Kidney (tissue), 13 donors: ENCODE measurements at regions not wholly inside any gene's neighbourhood (a gene's known extent, or its start where the extent isn't known, plus 50 kb on each side); places are given as distances from the start of the nearest gene placed in this dataset.

ENCODE experiments used
- DNase-seq, 5 donors: peaks; one replicate each; pipeline ENCODE4 v3.0.0-alpha.2; 2013 to 2020
- FAIRE-seq: peaks from 2 replicates; lab custom pipeline; 2012; peaks lifted over from hg19 to GRCh38; lab: Jason Lieb, UNC
- H3K27ac ChIP-seq, 2 donors: one replicate each; pipeline ENCODE4 v1.7.0; 2013; ENCODE audit warnings: low read depth in 2 of 2, low read length in 2 of 2, inconsistent platforms in 1 of 2
- H3K27me3 ChIP-seq: one replicate; pipeline ENCODE4 v1.7.1; 2013; ENCODE audit warnings: low read length, inconsistent platforms; ENCODE audit not compliant: control insufficient read depth, insufficient read depth
- H3K36me3 ChIP-seq, 3 donors: one replicate each; pipeline versions ENCODE4 v1.7.0 to v1.7.1; 2013; ENCODE audit warnings: low read length in 3 of 3, control low read depth in 1 of 3, inconsistent platforms in 1 of 3; ENCODE audit not compliant: insufficient read depth in 3 of 3, control insufficient read depth in 2 of 3
- H3K4me1 ChIP-seq, 3 donors: one replicate each; pipeline versions ENCODE4 v1.7.0 to v1.7.1; 2013; ENCODE audit warnings: low read length in 3 of 3, inconsistent platforms in 1 of 3, low read depth in 1 of 3; ENCODE audit not compliant: control insufficient read depth in 2 of 3, insufficient read depth in 2 of 3
- H3K4me3 ChIP-seq, 3 donors: one replicate each; pipeline versions ENCODE4 v1.7.0 to v1.8.1; 2013; ENCODE audit warnings: low read length in 3 of 3, control low read depth in 1 of 3, inconsistent platforms in 1 of 3
- H3K9ac ChIP-seq, 3 donors: one replicate each; pipeline versions ENCODE4 v1.7.0 to v1.7.1; 2013; ENCODE audit warnings: low read length in 3 of 3, control low read depth in 1 of 3, inconsistent platforms in 1 of 3
- H3K9me3 ChIP-seq, 3 donors: one replicate each; pipeline versions ENCODE4 v1.7.0 to v1.7.1; 2013; ENCODE audit warnings: low read length in 3 of 3, control low read depth in 1 of 3, inconsistent platforms in 1 of 3; ENCODE audit not compliant: control insufficient read depth in 2 of 3, insufficient read depth in 1 of 3
- intact Hi-C: fragments of 100-400 bp; cut with DNase I; formaldehyde crosslinking; loops from one replicate; pipeline ENCODE4 v1.11.1; 2022
- TF ChIP-seq, protein P1 (sequence below): IDR thresholded peaks from 3 replicates; pipeline ENCODE4 v1.5.1; 2012; ENCODE audit warnings: mild to moderate bottlenecking, moderate library complexity, borderline replicate concordance; ENCODE audit not compliant: insufficient read depth; ENCODE audit errors: extremely low read depth
- donor health status: control.
- donor health status: control.
- donor health status: control.
- donor health status: control.
- donor health status: control.
- donor health status: DM: yes; HTN: yes; CAD: no.
- donor health status: Normal renal cell carcinoma (clear cell type).

DNA sequence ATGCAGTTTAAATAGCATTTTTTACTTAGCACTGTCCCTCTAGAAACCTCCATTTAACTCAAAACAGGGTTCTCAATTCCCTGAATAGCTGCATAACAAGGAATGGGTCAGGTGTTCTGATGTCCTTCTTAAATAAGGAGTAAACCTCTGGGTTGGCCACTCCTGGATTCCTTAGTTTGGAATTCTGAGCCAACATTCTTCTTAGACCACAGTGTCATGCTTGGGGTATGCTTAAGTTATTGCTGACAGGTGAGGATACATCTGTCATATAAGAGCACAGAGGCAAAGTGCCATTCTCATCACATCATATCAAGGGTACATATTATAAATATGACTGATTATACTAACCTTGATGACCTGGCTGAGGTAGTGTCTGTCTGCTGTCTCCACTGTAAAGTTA is 179.9 kb upstream of the SEMA6A start:
- Histone ChIP-seq H3K9me3 (no peaks in the 10 kb centered on the region), H3K4me1 (no peaks in the 10 kb centered on the region), H3K36me3 (no peaks in the 10 kb centered on the region), H3K4me3 (no peak overlapping the region), H3K27me3 (no peaks in the 10 kb centered on the region), H3K27ac (no peak overlapping the region), H3K9ac (no peak overlapping the region)
- DNase-seq = no peak
- intact Hi-C loops = no loop called here
- TF ChIP-seq, protein P1, sequence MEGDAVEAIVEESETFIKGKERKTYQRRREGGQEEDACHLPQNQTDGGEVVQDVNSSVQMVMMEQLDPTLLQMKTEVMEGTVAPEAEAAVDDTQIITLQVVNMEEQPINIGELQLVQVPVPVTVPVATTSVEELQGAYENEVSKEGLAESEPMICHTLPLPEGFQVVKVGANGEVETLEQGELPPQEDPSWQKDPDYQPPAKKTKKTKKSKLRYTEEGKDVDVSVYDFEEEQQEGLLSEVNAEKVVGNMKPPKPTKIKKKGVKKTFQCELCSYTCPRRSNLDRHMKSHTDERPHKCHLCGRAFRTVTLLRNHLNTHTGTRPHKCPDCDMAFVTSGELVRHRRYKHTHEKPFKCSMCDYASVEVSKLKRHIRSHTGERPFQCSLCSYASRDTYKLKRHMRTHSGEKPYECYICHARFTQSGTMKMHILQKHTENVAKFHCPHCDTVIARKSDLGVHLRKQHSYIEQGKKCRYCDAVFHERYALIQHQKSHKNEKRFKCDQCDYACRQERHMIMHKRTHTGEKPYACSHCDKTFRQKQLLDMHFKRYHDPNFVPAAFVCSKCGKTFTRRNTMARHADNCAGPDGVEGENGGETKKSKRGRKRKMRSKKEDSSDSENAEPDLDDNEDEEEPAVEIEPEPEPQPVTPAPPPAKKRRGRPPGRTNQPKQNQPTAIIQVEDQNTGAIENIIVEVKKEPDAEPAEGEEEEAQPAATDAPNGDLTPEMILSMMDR = no peak
- no peak for FAIRE-seq

- FAIRE-seq (no peak), DNase-seq (no peak)
- Histone ChIP-seq H3K4me1 (peaks cover 0 to 16% (median 0%) of the 10 kb centered on the region in 3 donors), H3K27ac (no peak overlapping the region), H3K27me3 (no peaks in the 10 kb centered on the region), H3K4me3 (no peak overlapping the region), H3K9ac (no peak overlapping the region), H3K36me3 (no peaks in the 10 kb centered on the region), H3K9me3 (no peaks in the 10 kb centered on the region)
- intact Hi-C loops = no loop called here
- TF ChIP-seq, protein P1 = no peak
Measured at GRCh38 chr5:116751684-116752083, 177.1 kb upstream of the SEMA6A start.

GRCh38 chr5:116750631-116751580 is 176.3 kb upstream of the SEMA6A start:
- H3K27ac ChIP-seq = no peak overlapping the region
- H3K9ac ChIP-seq = no peak overlapping the region
- intact Hi-C loops = no loop called here
- H3K4me3 ChIP-seq = no peak overlapping the region
- TF ChIP-seq, protein P1 = no peak
- H3K4me1 ChIP-seq = peaks cover 0 to 20% (median 0%) of the 10 kb centered on the region in 3 donors
- DNase-seq = no peak
- no peak for FAIRE-seq
- H3K36me3 ChIP-seq = no peaks in the 10 kb centered on the region
- H3K27me3 ChIP-seq = no peaks in the 10 kb centered on the region
- H3K9me3 ChIP-seq = no peaks in the 10 kb centered on the region
